Keratinocyte (primary cell): ENCODE measurements at regions not wholly inside any gene's neighbourhood (a gene's known extent, or its start where the extent isn't known, plus 50 kb on each side); places are given as distances from the start of the nearest gene placed in this dataset.

Source experiments
- CTCF ChIP-seq, 3 experiments: IDR thresholded peaks in 1 of 3; conservative IDR thresholded peaks in 1 of 3; optimal IDR thresholded peaks in 1 of 3; 2 replicates in 2 of 3; 3 replicates in 1 of 3; pipeline versions ENCODE3 to v1.5.1; 2011; ENCODE audit warnings: low read length in 3 of 3, mild to moderate bottlenecking in 3 of 3, moderate library complexity in 2 of 3, control low read depth in 1 of 3, inconsistent platforms in 1 of 3; ENCODE audit not compliant: insufficient read depth in 2 of 3; ENCODE audit errors: extremely low read depth in 1 of 3
- EZH2 ChIP-seq: IDR thresholded peaks from one replicate; pipeline ENCODE4 v1.6.1; 2012; ENCODE audit warnings: inconsistent platforms, mild to moderate bottlenecking, low read length, moderate library complexity

DNA sequence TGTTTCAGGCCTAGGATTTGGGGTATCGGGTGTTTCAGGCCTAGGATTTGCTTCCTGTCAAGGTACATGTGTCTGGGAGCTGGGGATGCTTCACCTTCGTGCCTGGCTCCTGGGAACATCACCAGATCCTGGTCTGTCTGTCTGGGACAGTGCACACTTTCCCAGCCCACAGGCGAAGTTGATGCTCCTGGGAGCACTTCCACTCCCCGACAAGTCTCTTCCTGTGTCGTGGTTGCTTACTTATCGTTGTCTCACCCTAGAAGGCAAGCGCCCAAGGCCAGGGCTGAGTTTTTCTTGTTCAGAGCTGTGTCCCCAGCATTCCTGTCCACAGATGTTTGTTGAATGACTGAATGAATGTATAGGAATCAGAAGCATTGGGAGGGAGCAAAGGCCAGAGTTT, 71.5 kb downstream of the LINC01488 start:
- TF ChIP-seq CTCF (optimal IDR thresholded peaks at IDR 0.05 in 1 of 3, IDR thresholded peaks at IDR 0.05 in 1 of 3, conservative IDR thresholded peaks at IDR 0.05 in 1 of 3; ENCODE audit: extremely low read depth in 1 of 3, insufficient read depth in 2 of 3, low read length in 3 of 3) (no peak), EZH2 (no peak)
